ENCODE measurements at regions not wholly inside any gene's neighbourhood (a gene's known extent, or its start where the extent isn't known, plus 50 kb on each side); places are given as distances from the start of the nearest gene placed in this dataset.

- no peaks in the 10 kb centered on the region for H3K79me2 ChIP-seq (ENCODE audit: insufficient read depth, low read depth, low read length)
- TF ChIP-seq CTCF (conservative IDR thresholded peaks at IDR 0.05; ENCODE audit: low read length) (no peak), EZH2phosphoT487 (IDR thresholded peaks at IDR 0.05; ENCODE audit: borderline replicate concordance, low read depth, low read length) (no peak)
- no peak overlapping the region for H2AFZ ChIP-seq (ENCODE audit: low read length)
- H3K4me3 ChIP-seq (ENCODE audit: low read depth, low read length, poor library complexity, severe bottlenecking): no peak overlapping the region
- DNase-seq (ENCODE audit: low spot score): no peak
- no peaks in the 10 kb centered on the region; the same call in 1 of the 2 replicates for H3K9me3 ChIP-seq (ENCODE audit: low read length)
- no peaks in the 10 kb centered on the region for H4K20me1 ChIP-seq (ENCODE audit: insufficient read depth, low read length)
- H3K27ac ChIP-seq (ENCODE audit: low read depth, low read length, poor library complexity, severe bottlenecking): no peak overlapping the region
- no peak overlapping the region for H3K4me2 ChIP-seq (ENCODE audit: low read length)
- ChIA-PET CTCF (ENCODE audit: unreplicated experiment) (no interaction called here), POLR2A (no interaction called here)
- no peaks in the 10 kb centered on the region for H3K4me1 ChIP-seq (ENCODE audit: insufficient read depth, low read length, poor library complexity, severe bottlenecking)
- BruUV-seq (replicated peaks): no TSS peak
- H3K9me2 ChIP-seq (ENCODE audit: insufficient read depth, low read length): no peaks in the 10 kb centered on the region
- H3K36me3 ChIP-seq (ENCODE audit: insufficient read depth, low read length): no peaks in the 10 kb centered on the region
- intact Hi-C loops (cut with micrococcal nuclease; ENCODE audit: unreplicated experiment): no loop called here
Measured at GRCh38 chr6:119862719-119863118, 513.2 kb upstream of the MAN1A1 start.

- no peak overlapping the region for H3K4me3 ChIP-seq (ENCODE audit: low read depth, low read length, poor library complexity, severe bottlenecking)
- no peak overlapping the region for H2AFZ ChIP-seq (ENCODE audit: low read length)
- no peak overlapping the region for H3K27ac ChIP-seq (ENCODE audit: low read depth, low read length, poor library complexity, severe bottlenecking)
- no TSS peak for BruUV-seq (replicated peaks)
- no peak for TF ChIP-seq CTCF (conservative IDR thresholded peaks at IDR 0.05; ENCODE audit: low read length)
- TF ChIP-seq EZH2phosphoT487 (IDR thresholded peaks at IDR 0.05; ENCODE audit: borderline replicate concordance, low read depth, low read length): no peak
- no peak overlapping the region for H3K4me2 ChIP-seq (ENCODE audit: low read length)
- intact Hi-C loops (cut with micrococcal nuclease; ENCODE audit: unreplicated experiment): no loop called here
- H3K79me2 ChIP-seq (ENCODE audit: insufficient read depth, low read depth, low read length): no peaks in the 10 kb centered on the region
- ChIA-PET POLR2A (no interaction called here), CTCF (ENCODE audit: unreplicated experiment) (no interaction called here)
- no peaks in the 10 kb centered on the region for H3K9me2 ChIP-seq (ENCODE audit: insufficient read depth, low read length)
- no peaks in the 10 kb centered on the region for H3K4me1 ChIP-seq (ENCODE audit: insufficient read depth, low read length, poor library complexity, severe bottlenecking)
- no peaks in the 10 kb centered on the region for H3K36me3 ChIP-seq (ENCODE audit: insufficient read depth, low read length)
- no peaks in the 10 kb centered on the region for H4K20me1 ChIP-seq (ENCODE audit: insufficient read depth, low read length)
- no peaks in the 10 kb centered on the region for H3K9me3 ChIP-seq (ENCODE audit: low read length)
- no peak for DNase-seq (ENCODE audit: low spot score)
Measured at GRCh38 chr6:119858901-119859300, 509.3 kb upstream of the MAN1A1 start.

- no TSS peak for BruUV-seq (replicated peaks)
- H3K4me1 ChIP-seq (ENCODE audit: insufficient read depth, low read length, poor library complexity, severe bottlenecking): no peaks in the 10 kb centered on the region
- H4K20me1 ChIP-seq (ENCODE audit: insufficient read depth, low read length): no peaks in the 10 kb centered on the region
- intact Hi-C loops (cut with micrococcal nuclease; ENCODE audit: unreplicated experiment): no loop called here
- H2AFZ ChIP-seq (ENCODE audit: low read length): peak overlapping the region; percentile 40; the same call in 1 of the 2 replicates
- CTCF ChIA-PET (ENCODE audit: unreplicated experiment): no interaction called here
- H3K9me2 ChIP-seq (ENCODE audit: insufficient read depth, low read length): no peaks in the 10 kb centered on the region
- 0 out of 2 replicates have a peak, but pooled peaks have one; percentile 15 for TF ChIP-seq CTCF (conservative IDR thresholded peaks at IDR 0.05; ENCODE audit: low read length)
- no peak for TF ChIP-seq EZH2phosphoT487 (IDR thresholded peaks at IDR 0.05; ENCODE audit: borderline replicate concordance, low read depth, low read length)
- peak overlapping the region; percentile 11; the same call in 1 of the 2 replicates for H3K4me2 ChIP-seq (ENCODE audit: low read length)
- POLR2A ChIA-PET: no interaction called here
- no peaks in the 10 kb centered on the region for H3K36me3 ChIP-seq (ENCODE audit: insufficient read depth, low read length)
- no peaks in the 10 kb centered on the region for H3K79me2 ChIP-seq (ENCODE audit: insufficient read depth, low read depth, low read length)
- H3K9me3 ChIP-seq (ENCODE audit: low read length): no peaks in the 10 kb centered on the region
- DNase-seq (ENCODE audit: low spot score): peak; percentile 21
- H3K27ac ChIP-seq (ENCODE audit: low read depth, low read length, poor library complexity, severe bottlenecking): no peak overlapping the region
- H3K4me3 ChIP-seq (ENCODE audit: low read depth, low read length, poor library complexity, severe bottlenecking): peak overlapping the region; percentile 7
Measured at GRCh38 chr6:119856136-119856535, 506.6 kb upstream of the MAN1A1 start.
